Ishikawa (cell line): ENCODE measurements at regions not wholly inside any gene's neighbourhood (a gene's known extent, or its start where the extent isn't known, plus 50 kb on each side); places are given as distances from the start of the nearest gene placed in this dataset.

Experiments used
- CEBPB ChIP-seq: IDR thresholded peaks from 2 replicates; pipeline ENCODE4 v1.6.1; 2012
- EGR1 ChIP-seq: IDR thresholded peaks from 2 replicates; pipeline ENCODE4 v1.6.1; 2012
- FOXM1 ChIP-seq: IDR thresholded peaks from 2 replicates; pipeline ENCODE4 v1.6.1; 2012; ENCODE audit warnings: low read depth, borderline replicate concordance
- RAD21 ChIP-seq: IDR thresholded peaks from 2 replicates; pipeline ENCODE4 v1.6.1; 2012; ENCODE audit warnings: low read depth
- TAF1 ChIP-seq: IDR thresholded peaks from 2 replicates; pipeline ENCODE4 v1.6.1; 2012; ENCODE audit warnings: low read depth, mild to moderate bottlenecking
- TCF12 ChIP-seq: IDR thresholded peaks from 2 replicates; pipeline ENCODE4 v1.6.1; 2012; ENCODE audit warnings: low read depth
- YY1 ChIP-seq: IDR thresholded peaks from 2 replicates; pipeline ENCODE4 v1.6.1; 2012; ENCODE audit warnings: low read depth
- TF ChIP-seq, protein P1 (sequence below): IDR thresholded peaks from 2 replicates; pipeline ENCODE4 v1.6.1; 2012
- TF ChIP-seq, protein P2 (sequence below): IDR thresholded peaks from 2 replicates; pipeline ENCODE4 v1.6.1; 2012

DNA sequence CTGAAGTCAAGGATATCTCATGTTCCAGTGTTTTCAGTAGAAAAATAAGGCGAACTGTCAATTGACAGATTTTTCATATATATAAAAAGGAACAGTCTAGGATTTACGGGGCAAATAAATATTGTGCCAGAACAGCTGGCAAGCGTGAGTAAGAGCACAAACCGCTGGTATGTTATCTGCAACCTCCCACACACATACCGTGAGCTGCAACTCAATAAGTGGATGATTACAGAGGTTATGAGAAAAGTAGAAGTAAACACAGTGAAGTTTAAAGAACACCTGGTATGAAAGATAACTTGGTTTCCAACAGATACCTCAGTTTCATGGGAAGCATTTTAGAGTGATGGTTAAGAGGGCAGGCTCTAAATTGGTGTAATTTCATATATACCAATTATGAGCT lies 733.4 kb downstream of the TUSC7 start:
- TF ChIP-seq TAF1 (no peak), CEBPB (no peak), YY1 (no peak), TCF12 (no peak), FOXM1 (no peak), EGR1 (no peak), RAD21 (no peak)
- TF ChIP-seq, protein P1, sequence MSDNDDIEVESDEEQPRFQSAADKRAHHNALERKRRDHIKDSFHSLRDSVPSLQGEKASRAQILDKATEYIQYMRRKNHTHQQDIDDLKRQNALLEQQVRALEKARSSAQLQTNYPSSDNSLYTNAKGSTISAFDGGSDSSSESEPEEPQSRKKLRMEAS, result no peak
- TF ChIP-seq, protein P2, sequence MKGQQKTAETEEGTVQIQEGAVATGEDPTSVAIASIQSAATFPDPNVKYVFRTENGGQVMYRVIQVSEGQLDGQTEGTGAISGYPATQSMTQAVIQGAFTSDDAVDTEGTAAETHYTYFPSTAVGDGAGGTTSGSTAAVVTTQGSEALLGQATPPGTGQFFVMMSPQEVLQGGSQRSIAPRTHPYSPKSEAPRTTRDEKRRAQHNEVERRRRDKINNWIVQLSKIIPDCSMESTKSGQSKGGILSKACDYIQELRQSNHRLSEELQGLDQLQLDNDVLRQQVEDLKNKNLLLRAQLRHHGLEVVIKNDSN, result no peak
